ENCODE measurements at regions not wholly inside any gene's neighbourhood (a gene's known extent, or its start where the extent isn't known, plus 50 kb on each side); places are given as distances from the start of the nearest gene placed in this dataset.

GRCh38 chr21:41562101-41563000 lies 54.4 kb upstream of the TMPRSS2 start:
- TF ChIP-seq ZNF792 (CRISPR knock-in tag; IDR thresholded peaks at IDR 0.05) = no peak
- no peak for TF ChIP-seq RNF2 (conservative IDR thresholded peaks at IDR 0.05; ENCODE audit: low read depth)
- no peak for TF ChIP-seq ATF3 (CRISPR knock-in tag; IDR thresholded peaks at IDR 0.05)
- no peak for TF ChIP-seq NR3C1 (CRISPR knock-in tag; IDR thresholded peaks at IDR 0.05)
- TF ChIP-seq CEBPB (IDR thresholded peaks at IDR 0.05; ENCODE audit: borderline replicate concordance, low read depth, low read length) = no peak
- TF ChIP-seq CTCF (CRISPR knock-in tag; IDR thresholded peaks at IDR 0.05) = no peak
- TF ChIP-seq ZNF282 (IDR thresholded peaks at IDR 0.05; ENCODE audit: partially characterized antibody) = no peak
- no peak for TF ChIP-seq SP1 (IDR thresholded peaks at IDR 0.05)
- no peak for TF ChIP-seq SP1 (CRISPR knock-in tag; IDR thresholded peaks at IDR 0.05)
- TF ChIP-seq ZNF678 (CRISPR knock-in tag; IDR thresholded peaks at IDR 0.05) = no peak
- no peak for TF ChIP-seq EZH2 (conservative IDR thresholded peaks at IDR 0.05; ENCODE audit: low read depth, low read length)
- no peak for TF ChIP-seq DMTF1 (CRISPR knock-in tag; IDR thresholded peaks at IDR 0.05)

Measured in HepG2 (cell line).